ENCODE measurements at regions not wholly inside any gene's neighbourhood (a gene's known extent, or its start where the extent isn't known, plus 50 kb on each side); places are given as distances from the start of the nearest gene placed in this dataset.

DNA sequence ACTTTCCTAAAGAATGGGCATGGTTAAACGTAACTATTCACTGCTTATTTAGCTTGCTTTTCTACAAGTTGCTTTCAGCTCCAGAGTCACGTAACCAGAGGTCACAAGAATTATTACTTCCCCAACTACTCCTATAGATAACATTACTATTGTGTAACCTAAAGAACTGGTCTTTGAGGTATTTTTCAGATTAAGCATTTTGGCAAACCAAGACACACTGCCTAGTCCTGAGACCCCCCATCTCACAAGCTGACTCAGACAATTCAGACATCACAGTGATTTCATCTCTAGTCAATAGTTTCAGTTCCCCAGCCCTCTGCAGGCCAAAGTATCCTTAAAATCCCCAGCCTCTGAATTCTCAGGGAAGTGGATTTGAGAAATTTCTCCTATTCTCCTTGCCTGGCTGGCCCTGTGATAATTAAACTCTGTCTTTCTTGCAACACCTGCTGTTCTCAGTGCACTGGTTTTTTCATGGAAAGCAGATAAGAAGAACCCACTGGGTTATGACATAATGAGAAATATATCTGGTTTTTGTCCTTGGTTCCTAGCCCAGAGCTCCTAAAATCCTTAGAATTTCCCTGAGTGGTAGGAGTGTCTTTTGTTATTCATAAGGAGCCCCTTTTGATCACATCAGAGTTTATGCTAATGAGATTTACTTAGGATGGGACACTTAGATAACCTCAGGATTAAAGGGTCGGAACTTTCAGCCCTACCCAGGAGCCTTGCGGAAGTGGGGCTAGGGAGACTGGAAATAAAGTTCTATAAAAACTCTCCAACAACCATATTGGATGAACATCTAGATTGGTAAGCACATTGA, 1310.8 kb upstream of the CHAC2 start:
- Histone ChIP-seq H3K79me2 (no peaks in the 10 kb centered on the region), H3K9me2 (replicated peaks; ENCODE audit: insufficient read depth) (no peaks in the 10 kb centered on the region), H2AFZ (no peak overlapping the region), H3K4me2 (no peak overlapping the region), H4K20me1 (ENCODE audit: insufficient read depth, poor library complexity, severe bottlenecking) (no peaks in the 10 kb centered on the region), H3K27ac (peak overlapping the region; percentile 8), H3K4me3 (no peak overlapping the region), H3K27me3 (no peaks in the 10 kb centered on the region), H3K9me3 (ENCODE audit: low read depth) (no peaks in the 10 kb centered on the region), H3K4me1 (ENCODE audit: insufficient read depth) (peaks cover 9% of the 10 kb centered on the region), H3K36me3 (replicated peaks; ENCODE audit: insufficient read depth, low read depth) (no peaks in the 10 kb centered on the region)
- no peak for TF ChIP-seq EZH2phosphoT487 (IDR thresholded peaks at IDR 0.05; ENCODE audit: low read depth, severe bottlenecking, unreplicated experiment)
- TF ChIP-seq, protein P1, sequence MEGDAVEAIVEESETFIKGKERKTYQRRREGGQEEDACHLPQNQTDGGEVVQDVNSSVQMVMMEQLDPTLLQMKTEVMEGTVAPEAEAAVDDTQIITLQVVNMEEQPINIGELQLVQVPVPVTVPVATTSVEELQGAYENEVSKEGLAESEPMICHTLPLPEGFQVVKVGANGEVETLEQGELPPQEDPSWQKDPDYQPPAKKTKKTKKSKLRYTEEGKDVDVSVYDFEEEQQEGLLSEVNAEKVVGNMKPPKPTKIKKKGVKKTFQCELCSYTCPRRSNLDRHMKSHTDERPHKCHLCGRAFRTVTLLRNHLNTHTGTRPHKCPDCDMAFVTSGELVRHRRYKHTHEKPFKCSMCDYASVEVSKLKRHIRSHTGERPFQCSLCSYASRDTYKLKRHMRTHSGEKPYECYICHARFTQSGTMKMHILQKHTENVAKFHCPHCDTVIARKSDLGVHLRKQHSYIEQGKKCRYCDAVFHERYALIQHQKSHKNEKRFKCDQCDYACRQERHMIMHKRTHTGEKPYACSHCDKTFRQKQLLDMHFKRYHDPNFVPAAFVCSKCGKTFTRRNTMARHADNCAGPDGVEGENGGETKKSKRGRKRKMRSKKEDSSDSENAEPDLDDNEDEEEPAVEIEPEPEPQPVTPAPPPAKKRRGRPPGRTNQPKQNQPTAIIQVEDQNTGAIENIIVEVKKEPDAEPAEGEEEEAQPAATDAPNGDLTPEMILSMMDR (IDR thresholded peaks at IDR 0.05; ENCODE audit: poor library complexity) = no peak
- no peak for TF ChIP-seq EZH2 (IDR thresholded peaks at IDR 0.05; ENCODE audit: borderline replicate concordance)
- DNase-seq (ENCODE audit: low spot score) = peak; percentile 8
- WGBS (ENCODE audit: low lambda C conversion rate, missing lambda C conversion rate) = 62% methylated on average over 4 of the region's 4 CpGs

DNA sequence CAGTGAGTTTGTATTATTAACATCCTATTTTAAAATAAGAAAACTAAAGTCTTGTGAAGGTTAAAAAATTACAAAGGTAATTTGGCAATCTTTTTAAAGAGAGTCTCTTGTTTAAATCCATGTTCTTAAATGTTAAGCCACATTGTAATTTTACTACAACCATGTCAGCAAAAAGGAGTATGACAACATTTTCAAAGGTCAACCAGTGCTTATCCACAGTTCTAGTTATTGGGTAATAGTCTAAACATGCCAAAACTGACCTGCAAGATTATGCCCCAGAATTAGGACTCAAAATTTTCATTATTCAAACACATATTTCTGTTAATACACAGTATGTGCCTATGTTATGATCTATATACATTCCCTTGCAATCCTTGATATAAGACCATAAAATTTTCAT, 1312.6 kb upstream of the CHAC2 start:
- H4K20me1 ChIP-seq (ENCODE audit: insufficient read depth, poor library complexity, severe bottlenecking) = no peaks in the 10 kb centered on the region
- H3K4me3 ChIP-seq = no peak overlapping the region
- no peaks in the 10 kb centered on the region for H3K9me3 ChIP-seq (ENCODE audit: low read depth)
- TF ChIP-seq, protein P1 (IDR thresholded peaks at IDR 0.05; ENCODE audit: poor library complexity) = no peak
- TF ChIP-seq EZH2 (IDR thresholded peaks at IDR 0.05; ENCODE audit: borderline replicate concordance) (no peak), EZH2phosphoT487 (IDR thresholded peaks at IDR 0.05; ENCODE audit: low read depth, severe bottlenecking, unreplicated experiment) (no peak)
- H3K36me3 ChIP-seq (replicated peaks; ENCODE audit: insufficient read depth, low read depth) = no peaks in the 10 kb centered on the region
- DNase-seq (ENCODE audit: low spot score) = no peak
- peaks cover 9% of the 10 kb centered on the region for H3K4me1 ChIP-seq (ENCODE audit: insufficient read depth)
- H3K9me2 ChIP-seq (replicated peaks; ENCODE audit: insufficient read depth) = no peaks in the 10 kb centered on the region
- no peaks in the 10 kb centered on the region for H3K79me2 ChIP-seq
- H3K27me3 ChIP-seq = no peaks in the 10 kb centered on the region
- H3K27ac ChIP-seq = no peak overlapping the region
- no peak overlapping the region for H2AFZ ChIP-seq
- no peak overlapping the region for H3K4me2 ChIP-seq

DNA sequence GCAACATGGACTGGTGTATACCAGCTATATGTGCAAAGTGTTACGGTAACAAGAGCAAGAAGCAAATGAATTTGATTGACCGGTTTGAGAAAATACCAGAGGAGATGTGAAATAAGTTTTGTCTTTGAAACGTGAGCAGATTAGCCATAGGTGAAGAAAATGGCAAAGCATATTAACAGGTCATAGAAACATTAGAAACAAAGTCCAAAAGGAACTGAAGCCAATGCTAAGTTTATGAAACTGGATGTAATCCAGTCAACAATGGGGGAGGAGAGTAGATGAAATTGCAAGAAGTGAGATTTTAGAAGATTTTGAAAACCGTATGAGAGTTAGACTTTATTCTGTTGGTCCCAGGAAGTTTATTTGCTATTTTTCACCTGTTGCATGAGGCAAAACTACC, 1315.4 kb upstream of the CHAC2 start:
- no peaks in the 10 kb centered on the region for H3K9me2 ChIP-seq (replicated peaks; ENCODE audit: insufficient read depth)
- H3K27me3 ChIP-seq = no peaks in the 10 kb centered on the region

More for the DNA sequence above, 1315.4 kb upstream of the CHAC2 start:
- Histone ChIP-seq H3K4me2 (no peak overlapping the region), H2AFZ (no peak overlapping the region), H3K79me2 (no peaks in the 10 kb centered on the region), H3K9me3 (ENCODE audit: low read depth) (no peaks in the 10 kb centered on the region), H3K36me3 (replicated peaks; ENCODE audit: insufficient read depth, low read depth) (no peaks in the 10 kb centered on the region), H3K27ac (no peak overlapping the region), H3K4me1 (ENCODE audit: insufficient read depth) (peaks cover 9% of the 10 kb centered on the region), H4K20me1 (ENCODE audit: insufficient read depth, poor library complexity, severe bottlenecking) (no peaks in the 10 kb centered on the region), H3K4me3 (no peak overlapping the region)
- WGBS (ENCODE audit: low lambda C conversion rate, missing lambda C conversion rate) = 95% methylated on average over 4 of the region's 4 CpGs
- no peak for TF ChIP-seq EZH2phosphoT487 (IDR thresholded peaks at IDR 0.05; ENCODE audit: low read depth, severe bottlenecking, unreplicated experiment)
- TF ChIP-seq, protein P1 (IDR thresholded peaks at IDR 0.05; ENCODE audit: poor library complexity) = no peak
- no peak for TF ChIP-seq EZH2 (IDR thresholded peaks at IDR 0.05; ENCODE audit: borderline replicate concordance)
- DNase-seq (ENCODE audit: low spot score) = no peak
